GM19395 (cell line): ENCODE measurements at regions not wholly inside any gene's neighbourhood (a gene's known extent, or its start where the extent isn't known, plus 50 kb on each side); places are given as distances from the start of the nearest gene placed in this dataset.

Experiments
- ATAC-seq: cut with Tn5 transposase; IDR thresholded peaks from one replicate; pipeline ENCODE4 v1.9.1; 2021; ENCODE audit warnings: mild to moderate bottlenecking, moderate library complexity; ENCODE audit not compliant: unreplicated experiment

DNA sequence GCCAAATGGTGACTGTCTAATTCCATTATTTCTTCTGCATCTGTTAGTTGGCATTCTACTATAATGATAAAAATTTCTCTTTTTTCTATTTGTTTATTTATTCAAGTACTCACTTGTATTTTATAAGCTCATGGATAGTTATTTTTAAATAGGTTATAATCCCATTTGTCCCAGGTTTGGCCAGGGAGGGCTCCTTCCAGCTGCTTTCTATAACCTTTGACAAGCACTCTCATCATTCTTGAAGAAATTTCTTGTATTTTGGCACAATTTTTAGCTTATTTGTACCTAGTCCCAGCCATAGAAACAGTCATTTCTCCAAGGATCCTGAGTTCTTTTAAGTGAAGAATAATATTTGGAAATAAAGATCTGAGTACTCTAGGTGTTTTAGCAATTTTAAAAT, 1038.6 kb upstream of the AGA start:
- ATAC-seq: no peak

DNA sequence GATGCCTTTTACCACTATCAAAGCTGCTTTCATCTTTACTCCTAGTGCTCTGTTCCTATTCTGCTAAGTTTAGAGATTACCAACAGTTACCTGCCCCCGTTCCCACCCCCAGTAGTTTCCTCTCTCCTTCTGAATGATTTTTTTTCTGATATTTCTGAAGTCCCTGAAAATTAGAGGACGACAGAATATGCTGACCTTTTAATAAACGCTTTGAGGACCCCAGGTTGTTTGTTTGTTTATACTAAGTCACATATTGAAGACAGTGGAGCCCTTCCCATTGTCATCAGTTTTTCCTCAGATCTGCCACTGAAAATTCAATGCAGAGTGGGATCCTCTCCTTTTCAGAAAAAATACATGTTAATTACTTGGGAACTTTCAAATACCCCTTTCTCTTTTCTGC, 1039.3 kb upstream of the AGA start:
- ATAC-seq: no peak

DNA sequence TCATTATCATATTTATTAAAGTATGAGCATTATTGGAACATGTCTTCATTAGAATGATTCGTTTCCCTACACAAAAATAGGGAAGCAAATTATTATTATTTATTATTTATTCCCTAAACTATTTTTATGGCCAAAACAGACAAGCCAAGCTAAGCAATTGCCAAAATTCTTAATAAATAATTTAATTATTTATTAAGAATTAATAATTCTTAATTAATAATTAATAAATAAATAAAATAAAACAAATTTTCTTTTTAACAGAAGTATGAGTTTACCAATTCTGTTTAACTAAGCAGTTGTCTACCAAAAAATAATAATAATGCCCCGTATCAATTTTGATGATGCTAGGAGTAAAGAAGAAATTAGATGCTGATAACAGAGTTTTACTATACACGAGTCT, 1080.8 kb upstream of the AGA start:
- ATAC-seq: no peak

DNA sequence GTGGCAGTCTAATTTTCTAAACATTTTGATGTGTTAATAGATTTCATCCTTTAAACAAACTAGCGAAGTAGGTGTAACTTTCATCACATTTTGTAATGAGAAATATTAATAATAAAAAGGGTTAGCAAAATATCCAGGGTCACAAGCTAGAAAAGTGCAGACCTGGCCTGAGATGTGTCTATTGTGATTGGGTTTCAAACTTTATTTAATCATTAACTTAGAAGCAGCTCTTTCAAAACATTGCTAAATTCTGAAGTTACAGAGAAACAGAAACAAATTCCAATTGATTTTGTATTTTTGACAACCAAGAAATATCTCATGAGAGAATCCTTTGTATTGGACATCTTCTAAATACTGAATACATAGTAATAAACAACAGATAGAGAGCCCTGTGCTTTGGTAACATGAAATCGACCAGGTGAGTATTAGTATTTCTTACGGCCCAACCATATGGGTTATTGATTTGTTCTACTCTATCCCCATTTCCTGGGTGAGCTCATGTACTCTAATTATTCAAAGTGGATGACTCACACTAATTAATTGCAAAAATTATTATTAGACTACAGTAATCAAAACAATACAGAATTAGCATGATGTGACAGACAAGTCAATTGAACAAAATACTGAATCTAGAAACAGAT, 1093.8 kb upstream of the AGA start:
- ATAC-seq: no peak

DNA sequence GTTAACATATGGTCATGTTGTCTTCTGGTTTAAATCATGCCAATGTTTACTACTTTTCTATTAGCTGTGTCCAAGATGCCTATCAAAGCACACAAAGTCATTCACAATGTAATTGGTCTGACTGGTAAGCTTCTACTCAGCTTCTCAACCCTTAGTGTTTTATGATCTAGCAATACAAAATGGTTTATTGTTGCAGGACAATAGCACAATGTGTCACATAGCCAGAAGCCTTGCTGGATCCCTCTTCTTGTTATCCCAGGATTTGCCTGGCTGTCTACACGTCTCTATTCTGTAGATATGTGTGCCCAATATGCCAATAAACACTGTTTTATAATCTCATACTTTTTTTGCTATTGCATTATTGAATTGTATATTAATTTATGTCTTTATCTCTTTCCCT, 1111.0 kb upstream of the AGA start:
- no peak for ATAC-seq

DNA sequence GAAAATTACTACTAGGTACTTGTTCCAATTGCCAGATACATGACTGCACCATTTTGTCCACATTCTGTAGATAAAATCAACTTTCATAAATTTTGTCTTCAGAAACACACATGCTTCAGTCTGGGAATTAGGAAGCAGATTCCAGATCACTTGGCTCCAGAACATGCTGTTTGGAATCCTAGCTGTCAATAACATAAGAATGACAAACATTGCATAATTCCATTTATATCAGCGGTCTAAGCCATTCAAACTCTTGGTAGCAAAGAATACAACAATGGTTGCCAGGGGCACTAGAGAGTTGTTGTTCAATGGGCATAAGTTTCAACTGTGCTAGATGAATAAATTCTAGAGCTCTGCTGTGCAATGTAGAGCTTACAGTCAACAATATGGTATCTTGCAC, 1112.1 kb upstream of the AGA start:
- no peak for ATAC-seq

DNA sequence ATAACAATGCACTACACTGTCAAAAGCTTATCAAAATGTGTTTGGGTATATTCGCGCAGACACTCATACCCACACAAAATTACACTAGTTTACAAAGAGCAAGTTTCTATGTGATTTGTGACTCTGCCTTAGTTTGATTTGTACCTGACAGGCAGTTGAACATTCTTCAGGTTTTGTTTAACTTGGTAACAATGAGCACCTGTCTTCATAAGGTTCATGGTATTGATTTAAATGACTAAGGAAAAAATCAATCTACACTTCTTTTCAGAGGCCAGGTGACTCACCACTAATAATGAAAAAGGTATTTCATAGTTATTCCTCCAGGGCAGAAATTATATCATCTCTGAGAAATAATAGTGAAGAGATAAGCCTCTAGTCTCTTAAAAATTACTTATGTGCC, 1114.6 kb upstream of the AGA start:
- ATAC-seq: no peak

DNA sequence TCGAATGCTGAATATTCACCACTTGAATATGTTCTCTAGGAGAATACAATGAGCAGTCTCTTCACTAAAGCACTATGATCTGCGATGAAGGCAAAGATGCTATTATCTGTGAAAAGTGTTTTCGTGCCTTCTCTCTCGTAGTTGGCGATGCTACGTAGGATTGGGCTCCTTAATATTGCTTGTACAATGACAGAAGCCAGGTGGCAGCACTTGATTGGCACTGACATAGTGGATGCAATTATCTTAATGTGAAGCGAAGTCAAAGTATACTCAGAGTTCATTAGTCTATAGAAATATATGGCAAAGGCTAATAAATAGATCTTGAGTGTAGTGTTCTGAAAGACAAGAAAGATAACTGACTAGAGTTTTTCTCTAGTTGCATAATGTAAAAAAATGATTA, 1135.7 kb upstream of the AGA start:
- no peak for ATAC-seq

DNA sequence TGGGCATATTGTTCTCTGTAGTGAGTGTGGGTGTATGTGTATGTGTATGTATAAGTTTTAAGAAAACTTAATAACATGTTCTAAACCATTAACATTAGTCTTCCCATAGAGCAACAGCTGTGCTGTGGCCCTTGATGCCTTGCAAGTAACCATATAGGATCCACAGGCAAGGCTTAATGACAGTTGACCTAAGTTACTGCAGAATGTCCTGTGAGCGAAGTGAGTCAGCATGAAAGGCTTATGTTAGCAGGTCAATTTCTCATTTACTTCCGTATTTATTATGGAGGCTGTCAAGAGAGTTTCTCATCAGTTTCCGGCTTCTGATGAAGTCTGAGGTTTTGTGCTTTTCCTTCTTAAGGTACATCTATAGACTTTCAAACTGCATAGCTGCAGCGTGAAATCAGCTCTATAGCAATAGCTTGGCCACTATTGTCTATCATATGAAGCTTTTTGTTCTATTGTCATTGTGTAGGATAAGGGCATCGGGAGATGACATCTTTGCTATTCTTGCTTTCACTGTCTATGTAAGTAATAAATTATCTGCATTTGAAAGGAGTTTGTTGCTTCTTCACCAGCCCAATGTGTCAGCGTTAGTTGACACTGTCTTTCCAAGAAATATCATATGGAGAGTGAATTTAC, 1153.4 kb upstream of the AGA start:
- no peak for ATAC-seq

DNA sequence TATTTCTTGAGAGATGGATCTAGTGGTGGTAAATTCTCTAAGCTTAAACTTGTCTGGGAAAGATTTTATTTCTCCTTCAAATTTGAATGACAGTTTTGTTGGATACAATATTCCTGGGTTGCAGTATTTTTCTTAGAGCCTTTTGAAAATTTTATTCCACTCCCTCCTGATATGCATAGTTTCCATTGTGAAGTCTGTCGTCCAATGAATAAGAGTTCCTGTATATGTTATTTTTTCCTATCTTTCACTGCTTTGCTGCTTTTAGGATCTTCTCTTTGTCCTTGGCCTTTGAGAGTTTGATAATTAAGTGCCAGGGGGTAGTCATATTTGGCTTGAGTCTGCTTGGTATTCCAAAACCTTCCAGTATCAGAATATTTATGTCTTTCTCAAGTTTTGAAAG, 1156.4 kb upstream of the AGA start:
- no peak for ATAC-seq

DNA sequence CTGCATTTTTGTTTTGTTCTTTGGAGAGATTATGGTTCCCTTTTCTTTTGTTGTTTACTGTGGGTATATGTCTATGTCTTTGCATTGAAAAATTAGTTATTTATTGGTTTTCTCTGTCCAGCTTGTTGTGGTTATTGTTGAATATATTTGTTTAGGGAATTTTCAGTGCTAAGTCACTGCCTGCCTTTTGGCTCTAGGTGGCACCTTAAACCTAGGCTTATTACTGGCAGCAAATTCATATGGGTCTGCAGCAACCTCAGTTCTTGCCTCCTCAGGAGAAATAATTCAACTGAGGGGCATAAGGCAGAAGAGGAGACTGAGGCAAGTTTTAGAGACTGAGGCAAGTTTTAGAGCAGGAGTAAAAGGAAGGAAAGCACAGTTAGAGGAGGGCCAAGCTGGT, 1157.3 kb upstream of the AGA start:
- no peak for ATAC-seq

DNA sequence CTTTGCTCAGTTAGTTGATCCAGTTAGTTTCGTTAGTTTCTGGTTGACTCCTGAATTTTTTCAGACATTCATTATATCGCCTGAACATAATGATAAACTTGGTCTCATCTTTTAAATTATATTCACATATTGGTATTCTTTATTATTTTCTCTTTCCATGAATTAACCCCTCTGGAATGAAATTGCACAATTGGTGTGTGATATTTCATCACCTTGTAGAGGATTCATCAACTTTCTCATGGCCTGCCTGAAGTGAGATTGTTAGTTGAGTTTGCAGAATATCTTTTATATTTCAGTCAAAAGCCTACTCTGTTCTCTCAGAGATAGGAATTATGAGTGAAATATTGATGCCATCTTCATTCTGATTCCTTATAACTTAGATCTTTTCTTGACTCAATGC, 1160.6 kb upstream of the AGA start:
- ATAC-seq: no peak

DNA sequence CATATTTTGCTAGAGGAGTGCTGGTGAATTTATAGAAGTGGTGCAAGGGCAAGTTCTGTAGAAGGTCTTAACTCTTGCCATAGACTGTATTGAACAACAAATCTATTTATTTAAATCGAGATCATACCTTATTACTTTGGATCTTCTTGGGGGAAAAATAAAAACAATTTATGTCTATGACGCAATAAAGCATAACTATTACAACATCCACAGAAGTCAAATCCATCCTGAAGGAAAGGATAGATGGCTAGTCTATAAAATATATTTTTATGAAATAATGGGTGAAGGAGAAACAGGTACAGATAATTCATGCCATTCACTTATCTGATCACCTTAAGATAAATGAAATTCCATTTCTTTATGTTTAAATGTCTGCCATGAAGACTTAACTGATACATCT, 1168.8 kb upstream of the AGA start:
- ATAC-seq: no peak

DNA sequence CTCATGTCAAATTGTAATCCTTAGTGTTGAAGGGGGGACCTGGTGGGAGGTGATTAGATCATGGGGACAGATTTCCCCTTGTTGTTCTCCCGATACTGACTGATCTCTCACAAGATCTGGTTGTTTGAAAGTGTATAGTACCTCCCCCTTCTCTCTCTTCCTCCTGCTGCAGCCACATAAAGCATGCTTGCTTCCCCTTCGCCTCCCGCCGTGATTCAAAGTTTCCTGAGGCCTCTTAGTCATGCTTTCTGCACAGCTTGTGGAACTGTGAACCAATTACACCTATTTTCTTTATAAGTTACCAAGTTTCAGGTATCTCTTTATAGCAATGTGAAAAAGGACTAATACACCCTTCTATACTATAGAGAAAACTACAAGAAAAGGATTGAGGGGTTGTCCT, 1170.5 kb upstream of the AGA start:
- ATAC-seq: no peak

DNA sequence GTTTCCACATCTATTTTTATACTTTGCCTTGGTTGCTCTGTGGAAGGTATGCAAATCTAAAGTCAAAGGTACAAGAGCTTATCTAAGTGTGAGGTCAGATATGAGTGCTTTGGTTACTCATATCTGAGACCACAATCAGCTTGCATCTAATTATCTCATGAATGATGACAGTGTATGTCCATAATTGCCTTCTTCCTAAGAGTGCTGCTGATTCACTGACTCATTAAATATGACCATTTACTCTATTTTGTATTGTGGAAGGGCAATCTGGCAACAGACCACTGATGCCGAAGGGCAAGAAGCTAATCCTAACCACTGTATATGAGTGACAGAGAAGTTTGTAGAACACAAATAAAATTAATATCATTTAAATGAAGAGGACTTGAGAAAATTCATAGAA, 1190.2 kb upstream of the AGA start:
- ATAC-seq: no peak

DNA sequence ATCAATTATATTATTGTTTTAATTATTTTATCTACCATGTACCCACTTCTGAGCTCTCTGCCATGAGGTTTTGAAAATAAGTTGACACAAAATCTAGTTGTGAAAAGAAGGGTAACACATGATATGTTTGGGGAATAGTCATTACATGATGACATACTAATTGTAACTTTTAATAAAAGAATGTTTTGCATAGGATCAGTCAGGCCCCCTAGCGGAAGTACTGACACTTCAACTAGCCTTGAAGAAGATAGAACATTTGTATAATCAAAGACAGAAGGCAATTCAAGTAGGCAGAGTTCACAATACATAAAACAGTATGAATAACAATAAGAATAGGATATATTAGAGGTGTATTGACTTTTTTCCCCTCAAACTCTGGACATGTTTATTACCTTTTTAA, 1191.0 kb upstream of the AGA start:
- ATAC-seq: no peak

DNA sequence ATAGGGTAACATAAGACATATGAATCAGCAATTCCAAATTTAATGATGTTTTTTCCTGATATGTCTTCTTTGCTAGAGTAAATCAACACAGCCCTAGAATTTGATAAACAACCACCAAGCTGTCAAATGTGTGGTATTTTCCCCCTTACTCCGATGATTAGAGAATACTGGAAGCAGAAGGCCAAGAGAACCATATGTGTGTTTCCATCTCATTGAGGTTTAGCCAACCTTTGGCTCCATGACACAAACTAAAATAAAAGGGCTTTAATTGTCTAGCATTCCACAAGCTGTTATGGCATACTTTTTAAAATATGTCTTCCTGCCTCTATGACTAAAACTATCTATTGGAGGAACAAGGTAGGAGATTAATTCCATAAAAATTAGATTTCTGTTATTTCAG, 1222.4 kb upstream of the AGA start:
- ATAC-seq: no peak

DNA sequence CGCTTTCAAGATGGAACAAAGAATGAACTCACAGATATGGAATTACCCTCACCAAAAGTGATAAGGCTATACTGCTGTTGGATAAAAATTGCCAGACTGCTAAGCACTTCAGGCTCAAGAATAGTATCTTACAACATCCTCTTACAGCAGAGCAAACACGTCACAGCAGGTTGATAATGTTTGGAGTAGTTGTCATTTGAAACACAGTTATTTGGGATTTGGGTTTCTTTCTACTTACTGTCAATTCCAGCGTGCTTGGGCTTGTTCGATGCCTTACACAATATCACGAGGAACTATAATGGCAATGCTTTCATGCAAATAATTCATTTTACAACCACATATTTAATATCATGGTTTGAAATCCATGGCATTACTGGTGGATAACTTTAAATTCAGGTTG, 1223.7 kb upstream of the AGA start:
- no peak for ATAC-seq

DNA sequence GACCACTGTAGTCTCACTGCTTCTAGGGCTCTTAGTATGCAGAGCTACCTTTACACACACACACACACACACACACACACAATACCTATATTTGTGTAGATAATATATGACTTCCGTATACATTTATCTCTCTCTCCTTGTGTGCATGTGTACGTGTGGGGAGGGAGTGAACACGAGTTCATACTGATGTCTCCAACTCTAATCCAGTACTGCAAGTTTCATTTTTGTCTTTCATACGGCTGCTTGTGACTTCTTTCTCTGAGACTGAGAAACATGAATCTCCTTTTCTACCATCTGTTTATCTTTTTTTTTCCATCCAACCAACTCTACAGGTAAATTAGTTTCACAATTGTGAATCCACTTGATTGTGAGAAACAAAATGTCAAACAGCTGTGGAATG, 1229.5 kb upstream of the AGA start:
- no peak for ATAC-seq

DNA sequence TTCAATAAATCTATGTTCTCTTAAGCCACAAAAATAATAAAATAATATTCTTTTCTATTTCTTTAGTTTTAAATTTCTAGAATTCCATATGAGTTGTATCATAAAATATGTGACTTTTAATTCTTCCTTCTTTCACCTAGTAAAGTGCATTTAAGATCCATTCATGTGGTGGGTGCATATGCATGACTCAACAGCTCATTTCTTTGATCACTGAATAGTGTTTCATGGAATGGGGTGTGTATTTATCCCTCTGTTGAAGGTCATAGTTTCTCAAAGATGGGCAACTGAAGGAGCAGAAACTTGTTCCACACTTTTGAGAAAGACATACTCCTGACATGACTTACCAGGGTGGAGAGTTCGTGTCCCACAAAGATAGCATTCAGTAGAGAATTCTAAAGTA, 1230.3 kb upstream of the AGA start:
- ATAC-seq: no peak

DNA sequence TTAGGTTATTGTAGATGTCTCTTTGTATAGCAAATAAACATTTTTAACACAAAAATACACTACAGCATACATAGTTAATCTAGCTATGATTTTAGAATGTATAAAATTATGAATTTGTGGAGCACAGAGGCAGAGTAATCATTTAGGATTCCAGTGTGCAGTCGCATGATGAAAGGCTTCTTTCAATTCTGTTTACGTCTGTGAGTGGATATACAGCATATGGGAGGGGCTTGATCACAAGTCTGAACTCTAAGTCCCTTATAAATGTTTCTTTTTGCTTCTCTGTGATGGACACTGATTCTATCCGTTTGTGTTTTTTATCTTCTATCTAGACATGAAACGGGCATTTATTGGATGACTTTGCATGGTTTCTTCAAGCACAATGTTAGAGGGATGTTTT, 1239.6 kb upstream of the AGA start:
- ATAC-seq: no peak

DNA sequence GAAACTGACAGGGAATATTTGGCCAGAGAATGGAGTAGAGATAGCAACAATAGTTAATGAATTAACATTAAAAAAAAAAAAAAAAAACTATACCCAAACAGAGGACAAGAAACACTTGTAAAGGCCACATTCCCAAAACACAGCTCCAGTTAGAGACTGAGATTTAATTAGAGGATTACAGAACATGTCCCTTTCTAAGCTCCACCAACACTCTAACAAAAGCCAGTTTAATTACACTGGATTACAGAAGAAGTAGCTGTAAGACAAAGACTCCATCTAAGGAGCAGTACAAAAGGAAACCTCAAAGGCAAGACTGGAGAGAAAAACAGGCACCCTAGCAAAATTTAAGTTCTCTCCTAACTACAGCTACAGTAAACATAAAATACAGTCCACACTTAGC, 1247.7 kb upstream of the AGA start:
- ATAC-seq: no peak

DNA sequence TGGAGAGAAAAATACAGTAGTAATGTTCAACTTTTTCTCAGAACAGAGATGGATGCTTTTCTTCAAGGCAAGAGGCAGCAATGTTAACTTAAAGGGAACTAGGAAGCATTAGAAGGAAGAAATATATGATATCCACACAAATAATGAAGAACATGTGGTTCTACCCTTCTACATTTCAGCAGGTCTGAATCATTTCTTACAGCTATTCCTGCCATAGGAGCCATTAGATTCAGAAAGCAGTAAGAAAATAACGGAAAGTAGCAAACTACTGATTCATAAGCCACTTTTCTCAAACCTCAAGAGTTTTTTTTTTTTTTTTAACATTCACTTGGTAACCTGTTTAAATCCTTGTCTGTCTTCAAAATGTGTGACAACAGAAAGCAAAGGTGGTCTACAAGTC, 1251.6 kb upstream of the AGA start:
- ATAC-seq: no peak
